Neuronal stem cell (in vitro differentiated cells): ENCODE measurements at regions not wholly inside any gene's neighbourhood (a gene's known extent, or its start where the extent isn't known, plus 50 kb on each side); places are given as distances from the start of the nearest gene placed in this dataset.

Experiments used
- DNase-seq: peaks from one replicate; pipeline ENCODE4 v3.0.0-alpha.2; 2013; ENCODE audit warnings: low spot score
- H2AFZ ChIP-seq: one replicate; pipeline ENCODE4 v1.6.1; 2013; ENCODE audit warnings: mild to moderate bottlenecking, low read length, inconsistent platforms
- H2AK5ac ChIP-seq: 2 replicates; pipeline ENCODE4 v1.6.1; 2013; ENCODE audit warnings: low read depth, mild to moderate bottlenecking, inconsistent platforms, low read length, moderate library complexity, mixed read lengths
- H2BK120ac ChIP-seq: 2 replicates; pipeline ENCODE4 v1.6.1; 2013; ENCODE audit warnings: low read depth, mild to moderate bottlenecking, inconsistent platforms, low read length, moderate library complexity, mixed read lengths
- H2BK12ac ChIP-seq: one replicate; pipeline ENCODE4 v1.6.1; 2013; ENCODE audit warnings: low read length, inconsistent platforms
- H2BK15ac ChIP-seq: 2 replicates; pipeline ENCODE4 v1.6.1; 2013; ENCODE audit warnings: mild to moderate bottlenecking, low read length, inconsistent platforms, mixed read lengths
- H2BK5ac ChIP-seq: one replicate; pipeline ENCODE4 v1.6.1; 2013; ENCODE audit warnings: inconsistent platforms, mild to moderate bottlenecking, low read length, moderate library complexity
- H3K14ac ChIP-seq: one replicate; pipeline ENCODE4 v1.6.1; 2013; ENCODE audit warnings: low read length, inconsistent platforms
- H3K18ac ChIP-seq: 2 replicates; pipeline ENCODE4 v1.6.1; 2013; ENCODE audit warnings: low read length, inconsistent platforms
- H3K23ac ChIP-seq: 2 replicates; pipeline ENCODE4 v1.6.1; 2013; ENCODE audit warnings: low read depth, mild to moderate bottlenecking, mixed read lengths, low read length, inconsistent platforms; ENCODE audit not compliant: poor library complexity
- H3K27ac ChIP-seq: replicated peaks from 3 replicates; pipeline ENCODE4 v1.5.1; 2013; ENCODE audit warnings: low read length, inconsistent platforms
- H3K27me3 ChIP-seq, 3 experiments: 2 replicates each; pipeline ENCODE4 v1.6.1; 2013; ENCODE audit warnings: low read length in 3 of 3, mild to moderate bottlenecking in 2 of 3, inconsistent platforms in 1 of 3, low read depth in 1 of 3, mixed read lengths in 1 of 3, moderate library complexity in 1 of 3; ENCODE audit not compliant: control insufficient read depth in 3 of 3, insufficient read depth in 3 of 3
- H3K36me3 ChIP-seq, 2 donors: replicated peaks in 1 of 2; 2 replicates each; pipeline ENCODE4 v1.6.1; 2013; ENCODE audit warnings: low read length in 2 of 2; ENCODE audit not compliant: control insufficient read depth in 2 of 2, insufficient read depth in 2 of 2
- H3K4ac ChIP-seq: 2 replicates; pipeline ENCODE4 v1.6.1; 2013; ENCODE audit warnings: inconsistent platforms, mild to moderate bottlenecking, low read length, moderate library complexity
- H3K4me1 ChIP-seq, 2 donors: 1 replicate in 1 of 2; 2 replicates in 1 of 2; pipeline ENCODE4 v1.6.1; 2013; ENCODE audit warnings: low read length in 2 of 2, low read depth in 1 of 2; ENCODE audit not compliant: control insufficient read depth in 2 of 2, insufficient read depth in 1 of 2
- H3K4me2 ChIP-seq: one replicate; pipeline ENCODE4 v1.6.1; 2013; ENCODE audit warnings: mild to moderate bottlenecking, low read length, inconsistent platforms; ENCODE audit not compliant: insufficient read depth, poor library complexity, severe bottlenecking
- H3K4me3 ChIP-seq, 2 donors: 2 replicates each; pipeline ENCODE4 v1.5.1; 2013; ENCODE audit warnings: low read length in 2 of 2, mild to moderate bottlenecking in 2 of 2, inconsistent platforms in 1 of 2, moderate library complexity in 1 of 2
- H3K79me1 ChIP-seq: one replicate; pipeline ENCODE4 v1.6.1; 2013; ENCODE audit warnings: low read depth, mild to moderate bottlenecking, inconsistent platforms, low read length, moderate library complexity
- H3K9ac ChIP-seq: one replicate; pipeline ENCODE4 v1.6.1; 2013; ENCODE audit warnings: mild to moderate bottlenecking, low read depth, low read length, inconsistent platforms; ENCODE audit not compliant: poor library complexity
- H3K9me3 ChIP-seq, 2 donors: replicated peaks in 1 of 2; 2 replicates each; pipeline versions ENCODE3 to v1.6.1; 2013; ENCODE audit warnings: low read length in 2 of 2, mild to moderate bottlenecking in 2 of 2, inconsistent platforms in 1 of 2, low read depth in 1 of 2, mixed read lengths in 1 of 2, moderate library complexity in 1 of 2; ENCODE audit not compliant: control insufficient read depth in 2 of 2, insufficient read depth in 1 of 2
- H4K8ac ChIP-seq: one replicate; pipeline ENCODE4 v1.6.1; 2013; ENCODE audit warnings: low read depth, mild to moderate bottlenecking, inconsistent platforms, low read length, moderate library complexity
- H4K91ac ChIP-seq: one replicate; pipeline ENCODE4 v1.6.1; 2013; ENCODE audit warnings: low read length, low read depth, mild to moderate bottlenecking, inconsistent platforms; ENCODE audit not compliant: poor library complexity
- WGBS, 2 donors: extraction: QIAGEN DNeasy Blood & Tissue Kit; methylation state at CpG; one replicate each; pipeline ENCODE4 v1.1.7; 2013; ENCODE audit warnings: missing lambda C conversion rate in 2 of 2, mixed read lengths in 1 of 2; ENCODE audit not compliant: insufficient read length in 2 of 2, insufficient replicate concordance in 1 of 2; ENCODE audit errors: extremely low coverage in 2 of 2; 5-methylcytosine and 5-hydroxymethylcytosine counted together

- WGBS, 2 donors = no CpG with 5 or more reads among the region's 9 CpGs
- Histone ChIP-seq H3K36me3 (no peaks in the 10 kb centered on the region), H3K27ac (no peak overlapping the region), H3K18ac (no peak overlapping the region), H3K27me3 (no peaks in the 10 kb centered on the region), H3K4me1 (no peaks in the 10 kb centered on the region), H3K4ac (no peak overlapping the region), H3K23ac (no peak overlapping the region), H2BK5ac (no peak overlapping the region), H3K9me3 (no peaks in the 10 kb centered on the region), H3K14ac (no peak overlapping the region), H2AFZ (peak overlapping the region; percentile 29), H4K91ac (no peak overlapping the region), H2BK15ac (no peak overlapping the region), H2BK120ac (no peak overlapping the region), H2AK5ac (no peak overlapping the region), H3K9ac (no peak overlapping the region), H3K4me2 (no peak overlapping the region), H4K8ac (no peak overlapping the region), H3K4me3 (no peak overlapping the region), H3K79me1 (no peaks in the 10 kb centered on the region), H2BK12ac (no peak overlapping the region)
- no peak for DNase-seq
Measured at GRCh38 chr7:9189703-9190102, 756.3 kb downstream of the NXPH1 start.

DNA sequence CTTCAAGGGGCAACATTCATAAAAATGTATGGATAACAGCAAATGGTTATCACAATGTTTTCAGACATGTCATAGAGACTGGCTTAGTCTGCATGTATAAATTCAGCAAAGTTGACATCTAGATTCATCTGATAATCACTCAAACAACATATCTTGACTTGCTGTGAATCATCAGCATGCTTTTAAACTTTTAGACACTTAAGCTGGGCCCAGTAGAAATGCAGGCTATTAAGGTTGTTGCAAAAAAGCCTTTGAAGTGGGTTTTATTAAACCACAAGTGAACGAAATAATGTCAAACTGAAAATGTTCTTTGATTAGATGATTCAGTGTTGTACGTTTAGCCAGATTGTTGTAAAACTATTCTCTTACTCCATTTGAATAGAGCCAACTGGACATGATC is 759.6 kb downstream of the NXPH1 start:
- Histone ChIP-seq H4K91ac (no peak overlapping the region), H2BK15ac (no peak overlapping the region), H3K9ac (no peak overlapping the region), H3K4ac (no peak overlapping the region), H4K8ac (no peak overlapping the region), H2BK12ac (no peak overlapping the region), H3K14ac (no peak overlapping the region), H3K4me1 (no peaks in the 10 kb centered on the region), H3K4me2 (no peak overlapping the region), H3K27me3 (no peaks in the 10 kb centered on the region), H3K9me3 (no peaks in the 10 kb centered on the region), H3K79me1 (no peaks in the 10 kb centered on the region), H2AFZ (no peak overlapping the region), H3K27ac (no peak overlapping the region), H2AK5ac (no peak overlapping the region), H3K18ac (no peak overlapping the region), H3K23ac (no peak overlapping the region), H2BK5ac (no peak overlapping the region), H2BK120ac (no peak overlapping the region), H3K4me3 (no peak overlapping the region), H3K36me3 (no peaks in the 10 kb centered on the region)
- no peak for DNase-seq
- no CpG with 5 or more reads among the region's 2 CpGs for WGBS, 2 donors

DNA sequence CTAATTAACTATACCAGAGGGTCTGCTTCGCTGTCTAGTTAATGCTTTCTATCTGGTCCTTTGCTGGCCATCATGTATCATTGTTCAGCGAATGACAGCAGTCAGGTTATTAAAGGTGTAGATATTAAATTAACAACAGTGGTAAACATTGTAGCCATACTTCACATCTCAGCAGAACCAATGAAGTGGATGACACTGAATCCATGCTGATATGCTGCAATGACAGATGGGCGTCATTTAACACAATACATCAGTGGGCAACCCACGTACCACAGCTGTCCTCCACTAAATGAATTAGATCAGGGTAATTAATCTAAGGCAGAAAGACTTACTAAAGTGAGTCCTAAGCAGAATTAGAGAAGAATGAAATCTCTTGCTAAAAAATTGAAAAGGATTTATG is 767.2 kb downstream of the NXPH1 start:
- H2AFZ ChIP-seq = no peak overlapping the region
- no peak overlapping the region for H3K4ac ChIP-seq
- no peak overlapping the region for H3K23ac ChIP-seq
- no peak for DNase-seq
- no peak overlapping the region for H3K14ac ChIP-seq
- H3K9me3 ChIP-seq = no peaks in the 10 kb centered on the region
- no peaks in the 10 kb centered on the region for H3K79me1 ChIP-seq
- no peaks in the 10 kb centered on the region for H3K27me3 ChIP-seq
- no peak overlapping the region for H4K91ac ChIP-seq
- no peak overlapping the region for H2BK5ac ChIP-seq
- no peak overlapping the region for H2BK120ac ChIP-seq
- no peak overlapping the region for H3K9ac ChIP-seq
- H3K27ac ChIP-seq = no peak overlapping the region
- no peaks in the 10 kb centered on the region for H3K36me3 ChIP-seq
- no CpG with 5 or more reads among the region's 4 CpGs for WGBS, 2 donors
- no peak overlapping the region for H3K18ac ChIP-seq
- no peak overlapping the region for H2BK12ac ChIP-seq
- H3K4me1 ChIP-seq = peaks cover 0 to 4% of the 10 kb centered on the region in 2 donors
- no peak overlapping the region for H2BK15ac ChIP-seq
- H3K4me2 ChIP-seq = no peak overlapping the region
- H3K4me3 ChIP-seq = no peak overlapping the region
- no peak overlapping the region for H2AK5ac ChIP-seq
- no peak overlapping the region for H4K8ac ChIP-seq

DNA sequence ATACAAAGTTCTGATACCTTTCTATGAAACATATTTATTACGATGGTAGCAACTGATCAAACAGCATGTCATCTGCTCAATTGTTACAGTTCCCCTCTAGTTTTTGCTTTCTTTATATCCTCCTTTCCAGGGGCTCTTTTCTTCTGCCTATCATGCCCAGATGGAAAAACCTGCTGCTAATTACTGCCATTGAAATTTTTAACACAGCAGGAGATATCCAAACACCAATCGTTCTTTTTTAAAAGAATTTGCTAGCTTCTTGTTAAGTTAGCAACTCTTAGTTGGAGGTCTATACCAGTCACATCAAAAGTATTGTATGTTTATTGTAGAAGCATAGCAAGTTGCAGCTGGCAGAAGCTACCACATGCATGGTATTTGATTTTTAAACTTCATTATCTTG is 768.5 kb downstream of the NXPH1 start:
- Histone ChIP-seq H3K9ac (no peak overlapping the region), H4K8ac (no peak overlapping the region), H3K4me2 (no peak overlapping the region), H3K9me3 (no peaks in the 10 kb centered on the region), H3K4me1 (peaks cover 0 to 4% of the 10 kb centered on the region in 2 donors), H2BK5ac (no peak overlapping the region), H2AK5ac (no peak overlapping the region), H2BK12ac (no peak overlapping the region), H3K79me1 (no peaks in the 10 kb centered on the region), H3K27me3 (no peaks in the 10 kb centered on the region), H3K14ac (no peak overlapping the region), H2BK120ac (no peak overlapping the region), H3K36me3 (no peaks in the 10 kb centered on the region), H3K23ac (no peak overlapping the region), H2AFZ (no peak overlapping the region), H4K91ac (no peak overlapping the region), H3K4ac (no peak overlapping the region), H3K27ac (no peak overlapping the region), H3K4me3 (no peak overlapping the region), H2BK15ac (no peak overlapping the region), H3K18ac (no peak overlapping the region)
- peak; percentile 11 for DNase-seq
- WGBS, 2 donors = no CpG with 5 or more reads among the region's 2 CpGs
